ENCODE measurements at regions not wholly inside any gene's neighbourhood (a gene's known extent, or its start where the extent isn't known, plus 50 kb on each side); places are given as distances from the start of the nearest gene placed in this dataset.
"Not testable (repeated sequence)": the region's sequence is repeated elsewhere in the genome, so short reads cannot be mapped to it uniquely, and the experiment has no call there.

DNA sequence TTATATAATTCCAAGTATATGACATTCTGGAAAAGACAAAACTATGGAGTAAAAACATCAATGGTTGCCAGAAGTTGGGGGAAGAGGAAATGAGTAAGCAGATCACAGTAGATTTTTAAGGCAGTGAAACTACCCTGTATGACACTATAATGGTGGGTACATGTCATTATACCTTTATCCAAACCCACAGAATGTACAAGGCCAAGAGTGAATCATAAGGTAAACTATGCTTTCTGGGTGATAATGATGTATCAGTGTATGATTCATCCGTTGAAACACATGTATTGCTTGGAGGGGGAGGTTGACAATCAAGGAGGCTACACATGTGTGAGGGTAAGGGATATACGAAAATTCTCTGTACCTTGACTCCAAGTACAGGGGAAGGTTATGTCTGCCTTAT is 862.7 kb downstream of the PLA2G4A start:
- no peak for DNase-seq (ENCODE audit: low read depth in 2 of 3, low spot score in 1 of 3)

DNA sequence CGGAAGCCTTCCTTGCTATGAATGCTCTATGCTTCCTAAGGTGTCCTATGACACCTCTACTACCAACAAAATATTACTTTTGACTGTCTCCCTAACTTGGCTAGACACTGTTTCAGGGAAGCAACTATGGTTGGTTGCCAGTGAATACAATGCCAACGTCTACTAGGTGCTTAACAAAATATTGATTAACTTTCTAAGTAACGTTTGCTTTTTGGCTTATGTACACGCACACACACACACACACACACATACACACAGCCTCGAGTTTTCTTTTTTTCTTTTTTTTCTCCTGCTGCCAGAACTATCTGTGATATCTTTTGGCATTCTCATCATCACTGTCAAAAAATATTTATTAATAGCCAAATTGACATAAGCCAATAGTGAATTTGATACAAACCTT is 864.0 kb downstream of the PLA2G4A start:
- DNase-seq (ENCODE audit: low read depth in 2 of 3, low spot score in 1 of 3) = no peak

DNA sequence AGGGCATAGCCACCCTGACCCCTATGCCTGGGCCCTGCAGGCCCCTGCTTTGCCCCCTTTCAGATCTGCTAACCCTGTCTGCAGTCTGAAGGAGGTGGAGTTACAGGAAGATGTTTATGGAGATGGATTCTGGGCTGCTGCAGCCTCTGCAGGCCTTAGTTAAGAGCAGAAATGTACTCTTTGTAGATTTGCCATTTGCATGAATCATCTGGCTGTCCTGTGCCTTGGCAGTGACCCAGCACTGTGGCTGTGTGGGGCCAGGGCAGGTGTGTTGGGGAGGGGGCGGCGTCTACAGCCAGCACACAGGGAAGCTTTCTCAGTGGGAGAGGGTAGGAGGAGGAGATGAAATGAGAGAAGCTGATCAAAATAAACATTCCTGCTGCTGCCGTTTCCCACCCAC is 867.3 kb downstream of the PLA2G4A start:
- DNase-seq (ENCODE audit: low read depth in 2 of 3, low spot score in 1 of 3) = no peak

DNA sequence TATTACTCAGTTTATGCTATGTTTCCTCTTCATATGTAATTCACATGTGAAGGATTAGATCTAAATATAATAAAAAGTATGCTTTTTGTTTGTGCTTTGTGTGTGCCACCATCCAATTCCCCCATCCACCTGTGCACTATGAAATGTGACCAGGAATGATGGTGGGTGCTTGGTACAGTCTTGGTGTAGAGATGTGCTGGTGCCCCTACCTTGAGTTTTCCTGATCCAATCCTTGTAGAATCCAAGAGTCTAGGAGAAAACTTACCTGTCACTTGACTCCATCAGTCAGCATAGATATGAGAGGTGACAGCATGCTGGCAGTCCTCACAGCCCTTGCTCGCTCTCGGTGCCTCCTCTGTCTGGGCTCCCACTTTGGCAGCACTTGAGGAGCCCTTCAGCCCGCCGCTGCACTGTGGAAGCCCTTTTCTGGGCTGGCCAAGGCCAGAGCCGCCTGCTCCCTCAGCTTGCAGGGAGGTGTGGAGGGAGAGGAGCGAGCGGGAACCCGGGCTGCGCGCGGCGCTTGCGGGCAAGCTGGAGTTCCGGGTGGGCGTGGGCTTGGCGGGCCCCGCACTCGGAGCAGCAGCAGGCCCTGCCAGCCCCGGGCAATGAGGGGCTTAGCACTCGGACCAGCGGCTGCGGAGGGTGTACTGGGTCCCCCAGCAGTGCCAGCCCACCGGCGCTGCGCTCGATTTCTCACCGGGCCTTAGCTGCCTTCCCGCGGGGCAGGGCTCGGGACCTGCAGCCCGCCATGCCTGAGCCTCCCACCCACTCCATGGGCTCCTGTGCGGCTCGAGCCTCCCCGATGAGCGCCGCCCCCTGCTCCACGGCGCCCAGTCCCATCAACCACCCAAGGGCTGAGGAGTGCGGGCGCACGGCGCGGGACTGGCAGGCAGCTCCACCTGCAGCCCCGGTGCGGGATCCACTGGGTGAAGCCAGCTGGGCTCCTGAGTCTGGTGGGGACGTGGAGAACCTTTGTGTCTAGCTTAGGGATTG is 874.7 kb downstream of the PLA2G4A start:
- not testable (repeated sequence) for DNase-seq (ENCODE audit: low read depth in 2 of 3, low spot score in 1 of 3)

DNA sequence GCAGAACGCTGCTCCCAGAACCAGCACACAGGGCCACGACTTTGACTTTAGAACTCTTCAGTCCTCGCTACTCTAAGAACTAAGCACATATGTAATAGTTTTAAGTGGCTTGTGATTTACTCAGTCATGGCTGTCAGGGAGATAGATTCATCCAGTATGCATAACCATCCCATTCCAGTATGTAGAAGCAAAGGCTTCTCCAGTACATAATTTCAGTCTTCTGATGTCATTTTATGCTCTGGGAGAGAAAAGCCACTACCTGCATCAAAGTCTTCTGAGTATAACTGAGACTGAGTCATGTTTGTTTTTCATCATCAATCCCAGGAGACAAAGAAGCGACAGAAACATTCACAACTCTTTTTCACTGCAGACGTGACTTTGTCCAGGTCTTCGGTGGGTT is 885.7 kb downstream of the PLA2G4A start:
- no peak for DNase-seq (ENCODE audit: low read depth in 2 of 3, low spot score in 1 of 3)

DNA sequence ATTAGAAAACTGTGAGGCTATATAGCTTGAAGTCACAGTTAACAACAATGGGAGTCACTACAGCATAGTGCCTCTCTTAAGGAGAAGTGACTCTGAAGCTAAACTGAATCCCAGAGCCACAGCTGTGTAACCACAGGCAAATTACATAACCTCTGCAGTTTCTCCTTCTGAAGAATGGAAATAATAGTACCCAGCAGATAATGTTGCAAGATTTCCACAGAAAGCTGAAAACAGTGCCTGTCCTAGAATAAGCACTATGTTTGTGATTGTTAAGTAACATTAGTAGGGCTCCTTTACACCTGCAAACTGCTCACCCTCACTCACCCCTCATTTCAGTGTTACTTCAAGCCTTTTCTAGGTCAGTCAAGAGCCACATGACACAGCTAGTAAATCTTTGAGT is 886.7 kb downstream of the PLA2G4A start:
- no peak for DNase-seq (ENCODE audit: low read depth in 2 of 3, low spot score in 1 of 3)

DNA sequence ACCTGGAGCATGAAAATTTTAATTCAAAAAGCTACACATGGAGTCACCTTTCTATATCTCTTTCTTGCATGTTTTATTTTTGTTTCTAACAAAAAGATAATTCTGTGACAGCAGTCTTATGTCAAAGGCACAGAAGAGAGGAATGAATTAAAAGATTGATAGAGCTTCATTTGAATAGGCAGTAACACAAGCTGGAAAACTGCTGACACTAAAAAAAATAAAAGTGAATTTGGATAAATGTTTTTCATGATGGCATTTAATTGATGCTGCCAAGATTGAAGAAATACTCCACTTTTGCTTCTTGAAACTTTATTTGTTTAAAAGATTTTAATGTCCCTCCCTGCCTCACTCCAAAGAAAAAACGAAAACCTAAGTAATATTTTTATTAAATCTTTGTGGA is 887.4 kb downstream of the PLA2G4A start:
- DNase-seq (ENCODE audit: low read depth in 2 of 3, low spot score in 1 of 3) = no peak

DNA sequence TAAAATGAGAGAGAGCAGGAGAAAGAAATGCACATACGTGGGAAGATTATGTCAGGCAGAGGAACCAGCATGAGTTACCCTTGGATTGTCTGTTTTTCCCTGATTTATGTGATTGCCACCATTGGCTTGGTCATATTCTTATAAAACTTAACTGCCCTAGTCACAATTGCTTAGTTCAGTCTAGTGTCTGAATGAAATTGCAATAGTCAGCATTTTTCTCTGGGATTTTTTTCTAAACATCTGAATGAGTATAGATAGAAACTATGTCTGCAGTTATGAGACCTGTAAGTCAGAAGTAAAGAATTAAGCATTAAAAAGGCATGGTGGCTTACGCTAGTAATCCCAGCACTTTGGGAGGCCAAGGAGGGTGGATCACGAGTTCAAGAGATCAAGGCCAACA is 889.8 kb downstream of the PLA2G4A start:
- DNase-seq (ENCODE audit: low read depth in 2 of 3, low spot score in 1 of 3) = no peak

DNA sequence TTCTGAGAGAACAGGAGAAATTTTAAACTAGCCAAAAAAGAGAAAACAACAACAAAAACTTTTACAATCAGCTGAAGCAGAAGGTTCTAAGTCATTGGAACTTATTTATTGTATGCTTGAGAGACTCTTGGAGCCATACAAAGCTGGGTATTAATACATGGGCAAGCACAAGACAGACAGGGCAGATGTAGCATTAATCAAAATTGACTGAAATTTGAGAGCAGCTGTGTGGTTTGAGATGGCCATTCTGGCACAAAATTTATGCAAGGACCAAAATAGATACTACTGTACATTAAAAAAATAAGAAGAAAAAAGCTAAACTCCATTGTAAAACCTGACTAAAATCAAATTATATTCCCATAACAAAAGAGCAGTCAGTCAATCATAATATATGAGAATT is 892.5 kb downstream of the PLA2G4A start:
- DNase-seq (ENCODE audit: low read depth in 2 of 3, low spot score in 1 of 3) = no peak

DNA sequence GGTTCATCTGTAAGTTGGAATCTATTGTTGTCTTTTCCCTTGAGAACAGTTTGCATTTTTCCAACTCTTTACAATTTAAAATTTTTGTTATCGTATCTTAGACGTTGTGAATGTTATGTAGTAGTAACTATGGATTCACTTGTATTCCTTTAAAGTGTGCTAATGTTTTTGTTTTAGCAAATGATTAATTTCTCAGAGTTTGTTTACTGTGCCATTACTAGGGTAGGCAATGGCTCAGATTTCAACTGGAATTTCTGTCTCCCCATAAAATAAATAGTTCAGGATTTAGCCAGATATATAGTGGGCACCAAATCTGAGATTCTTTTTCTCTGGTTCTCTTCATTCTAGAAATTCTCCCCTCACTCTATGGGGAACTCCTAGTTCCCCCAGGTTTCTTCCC is 896.5 kb downstream of the PLA2G4A start:
- DNase-seq (ENCODE audit: low read depth in 2 of 3, low spot score in 1 of 3) = no peak

DNA sequence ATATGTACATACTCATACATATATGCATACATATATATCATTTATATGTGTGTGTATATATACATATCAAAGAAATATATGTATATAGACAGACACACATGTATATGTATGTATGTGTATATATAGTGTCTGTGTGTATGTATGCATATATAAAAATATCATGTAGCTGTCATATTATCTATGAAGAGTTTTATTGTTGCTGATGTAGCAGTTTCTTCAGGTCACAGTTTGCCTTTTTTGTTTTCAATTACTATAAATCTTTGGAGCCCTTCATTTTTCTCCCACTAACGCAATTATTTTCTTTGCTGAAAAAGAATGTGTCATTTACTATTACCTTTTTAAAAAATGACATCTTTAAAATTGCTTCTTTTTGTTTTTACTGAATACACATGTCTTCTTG is 904.5 kb downstream of the PLA2G4A start:
- no peak for DNase-seq (ENCODE audit: low read depth in 2 of 3, low spot score in 1 of 3)

DNA sequence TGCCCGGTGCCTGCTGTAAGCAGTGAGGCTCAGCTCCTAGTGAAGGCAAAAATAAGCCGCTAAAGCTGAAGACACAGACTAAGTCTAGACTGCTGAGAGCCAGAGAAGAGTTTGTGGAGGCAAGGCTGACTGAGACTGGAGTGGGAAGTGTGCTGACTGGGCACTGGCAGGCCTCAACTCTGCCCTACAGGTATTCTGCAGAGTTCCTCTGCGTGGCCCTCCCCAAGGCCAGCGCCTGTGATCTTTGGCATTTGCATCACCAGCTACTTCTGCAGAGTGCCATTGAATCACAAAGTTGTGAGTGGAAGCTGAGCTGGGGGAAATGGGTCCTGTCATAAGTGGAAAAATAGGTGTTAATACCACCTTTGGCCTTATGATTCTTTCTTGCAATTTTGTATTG is 905.7 kb downstream of the PLA2G4A start:
- DNase-seq (ENCODE audit: low read depth in 2 of 3, low spot score in 1 of 3) = no peak

DNA sequence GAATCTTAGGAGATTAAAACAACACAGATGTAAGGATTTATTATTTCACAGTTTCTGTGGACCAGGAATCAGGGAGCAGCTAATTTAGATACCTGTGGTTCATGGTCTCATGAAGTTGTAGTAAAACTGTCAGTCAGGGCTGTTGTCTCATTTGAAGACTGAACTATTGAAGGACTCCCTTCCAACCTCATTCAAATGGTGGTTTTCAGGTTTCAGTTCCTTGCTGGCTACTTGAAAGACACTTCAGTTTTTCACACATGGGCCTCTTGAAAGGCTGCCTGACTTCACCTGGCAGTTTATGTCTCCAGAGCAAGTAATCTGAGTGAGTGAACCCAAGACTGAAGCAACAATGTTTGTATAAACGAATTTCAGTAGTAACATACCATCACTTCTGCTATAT is 915.9 kb downstream of the PLA2G4A start:
- DNase-seq (ENCODE audit: low read depth in 2 of 3, low spot score in 1 of 3) = no peak

DNA sequence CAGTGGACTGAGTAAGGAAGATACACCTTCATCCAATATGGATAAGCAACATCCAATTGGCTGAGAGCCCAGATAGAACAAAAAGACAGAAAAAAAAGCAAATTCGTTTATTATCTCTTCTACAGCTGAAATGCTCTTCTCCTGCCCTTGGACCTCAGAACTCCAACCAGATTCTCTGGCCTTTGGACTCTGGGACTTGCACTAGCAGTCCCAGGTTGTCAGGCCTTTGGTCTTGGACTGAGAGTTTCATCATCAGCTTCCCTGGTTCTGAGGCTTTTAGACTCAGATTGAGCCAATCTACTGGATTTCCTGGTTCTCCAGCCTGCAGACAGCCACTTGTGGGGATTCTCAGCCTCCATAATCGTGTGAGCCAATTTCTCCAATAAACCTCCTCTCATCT is 926.8 kb downstream of the PLA2G4A start:
- no peak for DNase-seq (ENCODE audit: low read depth in 2 of 3, low spot score in 1 of 3)

DNA sequence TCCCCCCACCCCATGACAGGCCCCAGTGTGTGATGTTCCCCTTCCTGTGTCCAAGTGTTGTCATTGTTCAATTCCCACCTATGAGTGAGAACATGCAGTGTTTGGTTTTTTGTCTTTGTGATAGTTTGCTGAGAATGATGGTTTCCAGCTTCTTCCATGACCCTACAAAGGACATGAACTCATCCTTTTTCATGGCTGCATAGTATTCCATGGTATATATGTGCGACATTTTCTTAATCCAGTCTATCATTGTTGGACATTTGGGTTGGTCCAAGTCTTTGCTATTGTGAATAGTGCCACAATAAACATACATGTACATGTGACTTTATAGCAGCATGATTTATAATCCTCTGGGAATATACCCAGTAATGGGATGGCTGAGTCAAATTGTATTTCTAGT is 927.9 kb downstream of the PLA2G4A start:
- DNase-seq (ENCODE audit: low read depth in 2 of 3, low spot score in 1 of 3) = not testable (repeated sequence)

DNA sequence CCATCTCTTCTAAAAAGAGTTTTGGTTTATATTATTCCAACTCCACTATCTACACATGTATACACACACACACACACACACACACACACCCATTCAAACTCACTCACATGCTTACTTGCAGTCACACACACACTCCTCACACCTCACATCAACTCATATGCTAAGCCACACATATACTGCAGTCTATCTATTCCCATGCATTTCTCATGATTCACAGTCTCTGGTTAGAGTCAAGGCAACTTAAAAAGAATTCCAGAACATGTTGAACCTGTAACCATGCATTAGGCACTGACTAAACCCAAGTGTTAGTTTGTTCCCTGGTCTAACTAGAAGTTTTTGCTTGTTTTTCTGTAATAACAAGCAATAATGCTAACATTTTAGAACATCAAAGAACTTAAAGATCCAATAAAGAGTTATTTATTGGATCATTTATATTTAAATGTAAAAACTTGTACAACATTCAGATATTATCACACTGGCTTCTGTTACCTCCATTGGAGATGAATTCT is 931.1 kb downstream of the PLA2G4A start:
- no peak for DNase-seq (ENCODE audit: low read depth in 2 of 3, low spot score in 1 of 3)

DNA sequence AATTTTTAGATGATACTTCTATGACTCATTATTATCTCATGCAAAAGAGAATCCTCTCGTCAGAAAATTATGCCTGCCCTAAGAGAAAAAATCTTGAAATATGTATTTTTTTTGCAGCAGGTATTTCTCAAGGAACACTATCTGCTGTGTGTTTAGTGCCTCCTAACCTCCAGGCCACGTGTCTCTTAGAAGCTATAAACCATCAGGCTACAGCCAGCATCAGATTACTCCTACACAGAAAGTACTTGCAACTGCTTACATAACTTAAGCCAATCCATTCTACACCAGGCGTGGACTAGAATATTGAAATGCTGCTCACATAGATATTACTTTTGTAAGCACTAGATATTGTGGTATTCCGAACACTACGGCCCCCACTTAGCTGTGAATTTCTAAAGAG is 933.4 kb downstream of the PLA2G4A start:
- DNase-seq (ENCODE audit: low read depth in 2 of 3, low spot score in 1 of 3) = no peak

DNA sequence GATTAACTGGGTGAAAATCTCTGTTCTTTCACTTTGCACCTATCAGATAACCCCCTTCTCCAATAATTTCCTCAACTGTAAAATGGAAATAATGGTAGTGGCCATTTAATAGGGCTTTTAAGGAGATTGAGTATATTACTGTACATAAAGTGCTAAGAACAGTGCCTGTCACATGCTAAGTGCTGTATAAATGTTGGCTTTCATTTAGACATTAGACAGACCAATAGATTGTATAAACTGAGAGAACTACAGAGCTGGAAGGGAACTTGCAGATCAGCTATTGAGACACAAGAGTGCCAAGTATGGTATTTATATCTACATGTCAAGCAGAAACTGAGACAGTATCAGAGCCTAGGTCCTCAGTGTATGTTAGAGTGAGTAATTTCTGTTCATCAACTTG is 934.7 kb downstream of the PLA2G4A start:
- no peak for DNase-seq (ENCODE audit: low read depth in 2 of 3, low spot score in 1 of 3)

DNA sequence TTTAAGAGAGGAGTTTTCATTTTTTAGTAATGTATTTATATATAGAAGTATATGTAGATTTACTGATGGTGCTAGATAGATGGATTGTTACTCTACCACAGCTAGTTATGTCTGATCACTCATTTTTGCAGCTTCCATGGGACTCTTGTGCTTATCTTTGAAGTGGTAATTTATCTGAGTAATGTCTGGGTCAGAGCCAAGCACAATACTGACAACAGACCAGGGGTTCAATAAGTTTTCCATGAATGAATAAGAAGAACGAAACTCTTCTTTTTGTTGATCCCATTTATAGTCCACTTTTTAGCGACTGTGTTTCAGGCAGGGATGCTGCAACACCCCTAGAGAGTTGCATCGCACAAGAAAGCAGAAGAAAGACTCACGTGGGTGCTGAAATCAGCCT is 935.2 kb downstream of the PLA2G4A start:
- no peak for DNase-seq (ENCODE audit: low read depth in 2 of 3, low spot score in 1 of 3)

DNA sequence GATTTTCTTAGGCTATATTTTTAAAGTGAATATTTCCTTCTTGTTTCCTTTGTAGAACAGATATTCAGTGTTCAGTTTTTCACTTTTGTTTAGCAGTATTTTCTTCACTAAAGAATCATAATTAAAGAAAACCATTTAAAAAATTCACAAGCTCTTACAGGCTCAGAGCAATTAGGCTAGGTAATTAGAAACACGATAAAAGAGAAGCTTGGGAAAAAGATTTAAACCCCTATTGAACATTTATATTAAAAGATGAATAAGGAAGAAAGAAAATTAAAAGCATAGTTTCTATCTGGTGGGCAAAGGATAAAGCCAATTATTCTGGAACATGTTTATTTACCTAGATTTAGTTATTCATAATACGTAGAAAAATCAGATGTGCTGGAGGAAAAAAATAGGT is 942.6 kb downstream of the PLA2G4A start:
- DNase-seq (ENCODE audit: low read depth in 2 of 3, low spot score in 1 of 3) = no peak

DNA sequence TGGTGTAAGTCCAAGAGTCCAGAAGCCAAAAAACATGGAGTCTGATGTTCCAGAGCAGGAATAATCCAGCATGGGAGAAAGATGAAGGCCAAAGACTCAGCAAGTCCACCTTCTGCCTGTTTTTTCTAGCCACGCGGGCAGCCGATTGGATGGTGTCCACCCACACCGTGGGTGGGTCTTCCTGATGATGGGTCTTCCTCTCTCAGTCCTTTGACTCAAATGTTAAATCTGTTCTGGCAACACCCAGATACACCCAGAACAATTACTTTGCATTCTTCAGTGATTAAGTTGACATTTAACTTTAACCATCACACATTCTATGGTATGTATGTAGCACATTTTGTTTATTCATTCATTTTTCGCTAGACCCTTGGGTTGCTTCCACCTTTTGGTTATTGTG is 944.4 kb downstream of the PLA2G4A start:
- DNase-seq (ENCODE audit: low read depth in 2 of 3, low spot score in 1 of 3) = no peak

DNA sequence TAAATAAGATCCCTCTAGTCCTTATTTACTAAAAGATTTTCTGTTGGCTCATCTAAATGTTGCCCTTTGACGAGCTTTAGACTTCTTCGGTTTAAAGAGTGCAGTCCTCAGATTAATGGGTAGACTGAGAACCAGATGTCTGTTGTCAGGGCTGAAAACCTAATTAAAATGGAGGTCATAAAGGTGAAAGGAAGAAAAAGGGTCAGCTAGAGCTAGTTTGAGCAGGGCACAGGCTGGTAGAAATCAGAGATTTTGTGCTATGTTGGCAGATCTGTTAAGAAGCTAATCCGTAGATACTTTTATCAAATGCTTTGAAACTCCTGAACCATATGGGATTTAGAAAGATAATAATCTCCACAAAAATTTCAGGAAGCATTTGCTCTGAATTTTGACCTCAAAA is 959.0 kb downstream of the PLA2G4A start:
- DNase-seq (ENCODE audit: low read depth in 2 of 3, low spot score in 1 of 3) = no peak

DNA sequence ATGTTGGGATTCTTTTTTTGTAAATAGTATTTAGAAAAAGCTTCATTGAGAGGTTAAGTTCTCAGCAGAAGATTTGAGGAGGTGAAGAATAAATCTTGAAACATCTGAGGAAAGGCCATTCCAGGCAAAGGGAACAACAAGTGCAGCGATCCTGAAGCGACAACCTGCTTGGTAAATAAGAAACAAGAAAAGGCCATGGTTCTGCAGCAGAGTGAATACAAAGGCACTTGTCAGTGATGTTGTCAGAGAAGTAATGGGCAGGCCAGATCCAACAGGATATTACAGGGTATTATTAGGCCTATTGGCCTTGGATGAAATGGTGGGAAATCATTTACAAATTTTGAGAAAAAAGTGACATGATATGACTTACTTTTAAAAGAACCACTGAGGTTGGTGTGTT is 960.0 kb downstream of the PLA2G4A start:
- DNase-seq (ENCODE audit: low read depth in 2 of 3, low spot score in 1 of 3) = no peak

Data from stimulated activated CD4-positive, alpha-beta T cell treated with anti-CD3 and anti-CD28 coated beads, Interleukin-12 subunit alpha, Interleukin-12 subunit beta, amount 100 ng/mL, for 48 hours (primary cell).